CD4-positive, alpha-beta T cell (primary cell): ENCODE measurements at regions not wholly inside any gene's neighbourhood (a gene's known extent, or its start where the extent isn't known, plus 50 kb on each side); places are given as distances from the start of the nearest gene placed in this dataset.

Experiments used
- ATAC-seq: fragments of 200-7000 bp; cut with Tn5 transposase; one replicate; pipeline ENCODE4 v1.10.0; 2022; ENCODE audit warnings: mild to moderate bottlenecking; ENCODE audit not compliant: poor library complexity
- CTCF ChIA-PET: fragments of 350-600 bp; sonication (Branson Sonifier 250); formaldehyde crosslinking; loops from one replicate; lab custom pipeline; 2021; ENCODE audit warnings: antibody characterized with exemption, inconsistent platforms; lab: Charles Lee
- POLR2A ChIA-PET: fragments of 350-600 bp; sonication (Branson Sonifier 250); formaldehyde crosslinking; loops from one replicate; lab custom pipeline; 2021; ENCODE audit warnings: antibody characterized with exemption, inconsistent platforms; lab: Charles Lee
- DNase-seq, 14 experiments: peaks; one replicate each; pipeline ENCODE4 v3.0.0-alpha.2; 2013 to 2020; ENCODE audit warnings: mixed read lengths in 2 of 14
- H3K27ac ChIP-seq, 2 donors: one replicate each; pipeline versions ENCODE4 v1.5.1 to v1.7.0; 2013; ENCODE audit warnings: low read length in 2 of 2, low read depth in 1 of 2, mild to moderate bottlenecking in 1 of 2
- H3K27me3 ChIP-seq, 2 experiments: 1 replicate in 1 of 2; 2 replicates in 1 of 2; pipeline versions ENCODE4 v1.6.1 to v1.7.0; 2013; ENCODE audit warnings: low read length in 2 of 2, control low read depth in 1 of 2, mild to moderate bottlenecking in 1 of 2, moderate library complexity in 1 of 2; ENCODE audit not compliant: insufficient read depth in 2 of 2, control insufficient read depth in 1 of 2
- H3K36me3 ChIP-seq: one replicate; pipeline ENCODE4 v1.6.1; 2013; ENCODE audit warnings: low read length, control low read depth; ENCODE audit not compliant: insufficient read depth
- H3K4me1 ChIP-seq: one replicate; pipeline ENCODE4 v1.6.1; 2013; ENCODE audit warnings: low read length, control low read depth; ENCODE audit not compliant: insufficient read depth
- H3K4me3 ChIP-seq: one replicate; pipeline ENCODE4 v1.5.1; 2013; ENCODE audit warnings: mild to moderate bottlenecking, low read length, moderate library complexity
- H3K9me3 ChIP-seq, 2 experiments: 1 replicate in 1 of 2; 2 replicates in 1 of 2; pipeline versions ENCODE4 v1.6.1 to v1.7.0; 2013; ENCODE audit warnings: low read length in 2 of 2, mild to moderate bottlenecking in 2 of 2, control low read depth in 1 of 2, moderate library complexity in 1 of 2; ENCODE audit not compliant: control insufficient read depth in 1 of 2, insufficient read depth in 1 of 2
- H3K27ac Mint-ChIP-seq: one replicate; pipeline ENCODE4 v1.8.0; 2020; ENCODE audit warnings: mixed read lengths
- H3K27me3 Mint-ChIP-seq: one replicate; pipeline ENCODE4 v1.8.0; 2021; ENCODE audit warnings: mixed read lengths
- H3K36me3 Mint-ChIP-seq: one replicate; pipeline ENCODE4 v1.8.0; 2021; ENCODE audit warnings: low read depth, mixed read lengths
- H3K4me1 Mint-ChIP-seq: one replicate; pipeline ENCODE4 v1.8.0; 2021; ENCODE audit warnings: low read depth, mixed read lengths
- H3K4me3 Mint-ChIP-seq: one replicate; pipeline ENCODE4 v1.8.0; 2020; ENCODE audit warnings: mild to moderate bottlenecking, mixed read lengths
- H3K9me3 Mint-ChIP-seq: one replicate; pipeline ENCODE4 v1.8.0; 2020; ENCODE audit warnings: mixed read lengths
- CTCF ChIP-seq: fragments of 200-600 bp; IDR thresholded peaks from one replicate; pipeline ENCODE4 v1.8.0; 2022; ENCODE audit warnings: antibody characterized with exemption, mild to moderate bottlenecking
- intact Hi-C, 2 experiments: fragments of 100-400 bp; cut with DNase I in 1 of 2; cut with micrococcal nuclease in 1 of 2; formaldehyde crosslinking; loops; one replicate each; pipeline versions ENCODE4 v1.15.1 to v1.9.0; 2023 to 2025; cut with DNase I, micrococcal nuclease

GRCh38 chr11:122232985-122233384 lies 117.0 kb upstream of the BLID start:
- H3K36me3 ChIP-seq = no peaks in the 10 kb centered on the region
- intact Hi-C loops = no loop called here
- ATAC-seq (no peak), DNase-seq (no peak)
- ChIA-PET CTCF (no interaction called here), POLR2A (no interaction called here)
- no peaks in the 10 kb centered on the region for H3K36me3 Mint-ChIP-seq
- no peaks in the 10 kb centered on the region for H3K27me3 ChIP-seq
- H3K9me3 Mint-ChIP-seq = no peaks in the 10 kb centered on the region
- TF ChIP-seq CTCF = no peak
- H3K27ac ChIP-seq = no peak overlapping the region
- H3K4me1 ChIP-seq = no peaks in the 10 kb centered on the region
- H3K27me3 Mint-ChIP-seq = peaks cover 4% of the 10 kb centered on the region
- H3K9me3 ChIP-seq = peaks cover 0 to 6% of the 10 kb centered on the region in 2 experiments
- no peak overlapping the region for H3K4me3 Mint-ChIP-seq
- no peak overlapping the region for H3K27ac Mint-ChIP-seq
- H3K4me3 ChIP-seq = no peak overlapping the region
- no peaks in the 10 kb centered on the region for H3K4me1 Mint-ChIP-seq

- POLR2A ChIA-PET = no interaction called here
Observed at GRCh38 chr11:122230385-122230755, 114.4 kb upstream of the BLID start.

GRCh38 chr11:122229481-122230384 lies 113.7 kb upstream of the BLID start:
- no peak overlapping the region for H3K27ac ChIP-seq
- DNase-seq = no peak
- Mint-ChIP-seq H3K4me3 (no peak overlapping the region), H3K9me3 (no peaks in the 10 kb centered on the region), H3K4me1 (no peaks in the 10 kb centered on the region), H3K27me3 (peaks cover 18% of the 10 kb centered on the region), H3K27ac (no peak overlapping the region), H3K36me3 (no peaks in the 10 kb centered on the region)
- H3K27me3 ChIP-seq = no peaks in the 10 kb centered on the region
- no peaks in the 10 kb centered on the region for H3K36me3 ChIP-seq
- no peak overlapping the region for H3K4me3 ChIP-seq
- POLR2A ChIA-PET = no interaction called here
- no peaks in the 10 kb centered on the region for H3K4me1 ChIP-seq
- H3K9me3 ChIP-seq = peaks cover 0 to 6% of the 10 kb centered on the region in 2 experiments
- CTCF ChIA-PET = interaction anchor here (0.5 kb wide), 1 partner anchor 17 kb away, joined by 4 read pairs; no protein-coding TSS in a partner anchor
- no peak for TF ChIP-seq CTCF
- intact Hi-C loops = no loop called here
- ATAC-seq = no peak

More at GRCh38 chr11:122230385-122230755, 114.4 kb upstream of the BLID start:
- H3K36me3 ChIP-seq = no peaks in the 10 kb centered on the region
- Mint-ChIP-seq H3K27ac (no peak overlapping the region), H3K4me3 (no peak overlapping the region), H3K36me3 (no peaks in the 10 kb centered on the region), H3K27me3 (peaks cover 18% of the 10 kb centered on the region), H3K9me3 (no peaks in the 10 kb centered on the region), H3K4me1 (no peaks in the 10 kb centered on the region)
- intact Hi-C loops = no loop called here
- H3K4me3 ChIP-seq = no peak overlapping the region
- no peaks in the 10 kb centered on the region for H3K4me1 ChIP-seq
- no peak for DNase-seq
- TF ChIP-seq CTCF = no peak
- ATAC-seq = no peak
- peaks cover 0 to 6% of the 10 kb centered on the region in 2 experiments for H3K9me3 ChIP-seq
- no peak overlapping the region for H3K27ac ChIP-seq
- no peaks in the 10 kb centered on the region for H3K27me3 ChIP-seq
- CTCF ChIA-PET = no interaction called here
